SK-N-DZ (cell line): ENCODE measurements at regions not wholly inside any gene's neighbourhood (a gene's known extent, or its start where the extent isn't known, plus 50 kb on each side); places are given as distances from the start of the nearest gene placed in this dataset.

Source experiments
- DNase-seq: peaks from one replicate; pipeline ENCODE4 v3.0.0-alpha.2; 2015; ENCODE audit warnings: low spot score

DNA sequence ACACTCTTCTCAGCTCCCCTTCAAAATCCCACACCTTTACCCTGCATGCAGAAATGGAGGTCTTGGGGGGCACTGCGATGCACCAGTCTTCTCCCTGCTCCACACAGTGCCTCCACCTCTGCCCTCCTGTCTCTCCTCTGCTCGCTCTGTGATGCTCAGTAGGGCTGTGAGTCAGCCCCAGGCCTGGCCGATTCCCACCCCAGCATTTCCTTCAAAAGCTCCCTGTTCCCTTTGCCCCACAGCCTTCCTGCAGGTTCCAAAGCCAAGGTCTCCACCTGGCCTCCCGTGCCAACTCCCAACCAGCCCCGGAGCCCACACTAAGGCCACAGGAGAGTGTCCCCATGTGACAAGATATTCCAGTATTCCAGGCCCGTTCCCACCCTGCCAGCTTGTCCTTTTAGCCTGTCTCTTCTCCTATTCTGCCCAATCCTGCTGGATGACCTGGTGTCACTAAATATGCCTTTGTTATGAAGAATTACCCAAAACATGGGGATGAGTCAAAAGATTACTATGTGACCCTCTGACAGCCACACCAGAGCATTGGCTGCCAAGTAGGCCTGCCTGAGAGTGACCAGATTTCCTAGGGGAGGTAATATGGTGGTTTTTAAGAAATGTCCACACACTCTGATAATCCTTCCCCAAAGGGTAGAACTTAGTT is 118.9 kb upstream of the NXT1 start:
- no peak for DNase-seq

- DNase-seq: no peak
These were observed 119.7 kb upstream of the NXT1 start for GRCh38 chr20:23230766-23231385.

DNA sequence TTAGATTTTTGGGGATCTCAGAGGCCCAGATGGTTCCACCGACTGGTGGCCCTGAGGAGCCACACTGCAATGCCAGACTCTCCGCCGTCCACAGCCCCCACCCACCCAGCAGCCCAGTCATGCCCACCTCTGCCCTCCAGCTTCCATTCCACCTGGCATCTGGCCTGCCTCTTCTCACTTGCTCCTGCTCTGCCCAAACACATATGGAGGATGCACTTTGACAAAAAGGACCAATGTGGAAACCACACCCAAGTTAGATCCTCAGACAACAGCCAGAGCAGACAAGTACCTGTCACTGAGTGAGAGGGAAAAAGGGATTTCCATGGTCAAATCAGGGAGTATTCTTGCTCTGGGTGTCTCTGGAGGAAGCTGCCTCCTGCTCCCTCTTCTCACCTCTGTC is 120.6 kb upstream of the NXT1 start:
- no peak for DNase-seq

DNA sequence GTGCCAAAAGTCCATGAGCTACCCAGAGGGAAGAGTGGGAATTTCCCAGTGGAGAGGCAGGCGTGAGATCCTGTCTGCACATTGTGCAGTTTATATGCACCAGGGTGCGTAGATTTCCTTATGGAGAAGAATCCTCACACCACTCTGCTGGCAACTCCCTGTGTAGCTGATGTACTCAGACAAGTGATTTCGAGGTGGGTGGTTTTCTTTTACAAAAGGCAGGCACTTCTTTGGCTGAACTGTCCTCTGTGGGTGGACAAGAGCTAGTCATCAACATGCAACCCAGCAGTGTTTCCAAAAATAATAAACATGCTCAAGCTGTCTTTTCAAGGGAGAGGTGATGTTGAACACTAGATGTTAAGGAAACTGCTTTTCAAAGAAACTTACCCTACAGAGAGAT is 121.7 kb upstream of the NXT1 start:
- DNase-seq: no peak

DNA sequence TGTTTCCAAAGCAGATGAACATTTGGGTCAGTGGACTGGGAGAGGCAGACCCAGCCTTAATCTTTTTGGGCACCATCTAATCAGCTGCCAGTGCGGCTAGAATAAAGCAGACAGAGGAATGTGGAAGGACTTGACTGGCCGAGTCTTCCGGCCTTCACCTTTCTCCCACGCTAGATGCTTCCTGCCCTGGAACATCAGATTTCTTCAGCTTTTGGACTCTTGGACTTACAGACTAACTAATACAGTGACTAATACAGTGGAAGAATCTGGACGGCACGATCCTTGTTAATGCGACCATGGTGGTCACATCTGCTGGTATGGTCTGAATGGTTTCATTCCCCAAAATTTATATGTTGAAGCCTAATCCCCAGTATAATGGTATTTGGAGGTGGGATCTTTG is 122.6 kb upstream of the NXT1 start:
- DNase-seq: no peak

DNA sequence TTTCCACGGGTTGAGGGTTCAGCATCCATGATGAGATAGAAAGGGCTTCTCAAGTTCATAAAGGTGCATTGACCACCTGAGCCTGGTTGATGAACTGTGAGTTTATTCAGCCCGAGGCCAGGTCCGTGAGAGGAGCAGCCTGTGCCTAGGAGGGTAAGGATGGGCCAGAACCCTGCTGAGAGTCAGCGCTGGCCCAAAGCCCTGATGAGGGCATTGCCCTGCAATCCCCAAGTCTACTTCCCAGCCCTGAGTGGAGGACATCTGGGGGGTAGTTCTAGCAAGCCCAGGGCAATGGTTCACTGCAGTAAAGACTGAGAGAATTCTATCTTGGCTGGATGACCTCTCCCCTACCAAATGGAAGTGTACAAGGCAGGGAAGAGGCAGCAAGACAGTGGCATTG is 123.3 kb upstream of the NXT1 start:
- DNase-seq: no peak

DNA sequence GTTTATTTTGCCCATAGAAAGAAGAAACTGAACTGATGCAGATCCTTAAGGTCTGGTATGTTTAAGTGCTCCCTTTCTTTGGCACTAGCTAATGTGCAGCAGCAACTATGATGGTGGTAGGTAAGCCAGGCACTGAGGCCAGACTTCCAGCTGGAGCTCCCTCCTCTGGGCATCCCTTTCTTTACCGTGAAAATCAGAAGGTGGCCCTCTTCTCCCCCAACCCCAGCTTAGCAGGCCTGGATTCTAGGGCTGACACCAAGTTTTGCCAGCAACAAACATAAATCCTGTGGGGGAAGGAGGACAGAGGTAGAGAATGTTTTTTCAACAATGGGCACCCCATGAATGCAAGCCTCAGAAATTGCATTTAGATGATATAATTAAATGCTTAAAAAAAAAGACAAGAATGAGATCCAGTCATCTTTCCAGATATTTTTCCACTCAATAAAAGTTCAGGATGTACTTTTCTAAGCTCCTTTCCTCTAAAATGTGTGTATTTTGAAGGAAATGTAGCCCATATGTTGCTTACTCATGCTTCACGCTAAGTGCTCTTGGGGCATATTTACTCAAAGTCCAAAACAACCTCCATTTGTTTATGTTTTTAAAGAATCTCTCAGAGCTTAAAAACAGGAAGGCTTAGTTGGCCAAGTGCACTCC is 123.9 kb upstream of the NXT1 start:
- DNase-seq: no peak

- no peak for DNase-seq
These were observed 125.1 kb upstream of the NXT1 start for GRCh38 chr20:23225407-23226060.

GRCh38 chr20:23224806-23225205 is 125.8 kb upstream of the NXT1 start:
- DNase-seq: no peak

GRCh38 chr20:23223908-23224580 is 126.5 kb upstream of the NXT1 start:
- DNase-seq: no peak

- DNase-seq: no peak
These were observed 127.9 kb upstream of the NXT1 start for GRCh38 chr20:23222531-23223200.

DNA sequence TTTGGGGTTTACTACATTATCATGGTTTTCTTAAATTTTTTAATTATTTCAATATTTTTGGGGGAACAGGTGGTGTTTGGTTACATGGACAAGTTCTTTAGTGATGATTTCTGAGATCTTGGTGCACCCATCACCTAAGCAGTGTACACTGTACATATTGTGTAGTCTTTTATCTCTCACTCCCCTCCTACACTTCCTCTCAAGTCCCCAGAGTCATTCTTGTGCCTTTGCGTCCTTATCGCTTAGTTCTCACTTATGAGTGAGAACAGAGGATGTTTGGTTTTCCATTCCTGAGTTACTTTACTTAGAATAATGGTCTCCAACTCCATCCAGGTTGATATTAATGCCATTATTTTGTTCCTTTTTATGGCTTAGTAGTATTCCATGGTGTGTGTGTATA is 130.9 kb upstream of the CD93 start:
- no peak for DNase-seq

DNA sequence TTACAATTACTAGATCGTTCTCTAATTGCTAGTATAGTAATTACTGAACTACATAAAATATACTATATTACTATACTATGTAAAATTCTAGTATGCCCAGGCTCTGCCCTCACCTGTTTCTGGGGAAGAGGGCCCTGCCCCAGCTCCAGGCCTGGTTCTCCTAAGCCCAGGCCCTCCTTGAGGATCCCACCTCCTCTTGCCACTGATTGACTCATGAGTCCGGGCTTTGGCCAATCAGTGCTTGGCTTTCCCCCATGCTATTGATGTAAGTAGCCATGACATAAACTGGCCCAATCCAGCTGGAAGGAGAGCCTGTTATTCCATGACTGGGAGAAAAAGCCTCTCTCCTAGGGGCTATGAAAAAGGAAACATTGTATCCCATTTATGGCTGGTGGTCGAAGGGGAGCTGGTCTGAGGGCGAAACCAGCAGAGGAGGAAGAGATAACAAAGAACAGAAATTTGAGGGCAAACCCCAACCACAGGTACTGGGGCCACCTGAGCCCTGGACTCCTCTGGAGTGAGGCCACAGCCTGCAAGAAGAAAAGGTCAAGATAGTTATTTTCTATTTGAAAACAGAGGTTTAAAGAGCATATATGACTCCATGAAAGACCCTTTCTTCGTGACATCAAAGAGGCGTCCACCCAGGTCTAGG is 129.3 kb upstream of the CD93 start:
- DNase-seq: no peak

DNA sequence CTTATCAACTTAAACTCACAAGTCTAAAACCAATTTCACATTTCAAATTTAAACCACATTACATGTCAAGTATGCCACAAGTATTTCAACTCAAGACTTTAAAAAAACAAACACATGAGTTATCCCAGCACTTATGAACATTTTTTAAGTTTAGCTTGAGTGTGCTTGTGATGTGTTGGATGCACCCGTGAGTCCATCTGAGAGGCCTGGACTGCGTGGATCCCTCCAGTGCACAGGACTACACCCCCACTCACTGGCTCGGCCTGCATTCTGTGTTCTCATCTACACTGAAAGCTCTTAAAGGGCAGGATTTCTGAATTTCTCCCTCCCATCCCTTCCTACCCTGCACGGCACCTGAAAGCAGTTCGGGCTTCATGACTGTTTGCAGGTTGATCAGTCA is 128.8 kb upstream of the CD93 start:
- no peak for DNase-seq

GRCh38 chr20:23212464-23212995 is 126.4 kb upstream of the CD93 start:
- DNase-seq: no peak

DNA sequence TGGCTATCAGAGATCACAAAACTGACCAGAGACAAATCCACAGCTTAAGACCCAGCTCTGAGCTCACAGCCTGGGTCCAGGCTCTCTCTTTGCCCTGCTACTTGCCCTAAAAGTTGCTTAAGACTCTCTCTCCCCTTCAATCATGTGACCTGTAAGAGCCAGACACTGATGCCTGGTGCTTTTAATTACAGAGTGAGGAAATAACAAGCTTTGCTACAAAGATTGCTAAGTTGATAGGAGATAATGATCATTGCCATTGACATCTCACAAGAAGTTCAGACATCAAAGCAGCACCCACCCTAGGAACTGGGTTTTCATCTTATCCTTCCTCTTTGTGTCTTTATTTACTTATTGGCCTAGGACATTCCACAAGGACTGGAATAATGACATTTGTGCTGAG is 125.9 kb upstream of the CD93 start:
- DNase-seq: no peak

DNA sequence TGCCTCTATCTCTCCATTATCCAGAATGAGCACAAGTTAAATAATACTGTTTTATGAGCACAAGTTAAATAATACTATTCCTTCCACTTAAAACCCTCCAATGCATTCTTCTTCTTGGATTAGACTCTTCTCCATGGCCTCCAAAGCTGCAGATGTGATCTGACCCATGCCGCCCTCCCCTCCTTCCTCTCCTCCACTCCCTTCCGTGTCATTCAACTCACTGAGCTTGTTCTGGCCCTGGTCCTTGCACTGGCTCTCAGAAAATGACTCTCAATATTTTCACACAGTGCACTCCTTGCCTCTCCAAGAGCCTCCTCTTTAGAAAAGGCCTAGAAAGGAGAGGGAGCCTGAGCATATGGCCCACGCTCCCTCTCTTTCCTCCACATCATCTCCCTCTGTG is 125.0 kb upstream of the CD93 start:
- no peak for DNase-seq

GRCh38 chr20:23207826-23208540 is 121.9 kb upstream of the CD93 start:
- DNase-seq: no peak

DNA sequence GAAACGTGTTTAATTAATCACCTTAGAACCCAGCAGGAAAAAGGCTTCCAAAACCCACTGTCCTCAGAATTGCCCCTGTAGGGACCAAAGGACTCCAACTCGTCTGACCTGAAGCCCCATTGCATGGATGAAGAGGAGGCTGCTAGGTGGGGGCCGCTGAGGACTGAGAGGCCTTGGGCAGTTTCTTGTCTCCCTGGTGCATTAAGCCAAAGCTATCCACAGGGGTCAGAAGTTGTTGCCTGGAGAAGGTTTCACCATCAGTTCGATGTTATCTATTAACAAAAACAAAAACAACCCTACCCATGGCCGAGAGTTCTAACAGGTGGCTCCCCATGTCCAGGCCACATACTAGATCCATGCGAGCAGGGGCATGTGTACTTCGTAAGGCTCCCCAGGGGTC is 120.9 kb upstream of the CD93 start:
- no peak for DNase-seq

- no peak for DNase-seq
These were observed 119.9 kb upstream of the CD93 start for GRCh38 chr20:23206061-23206460.
